GM10266 (cell line): ENCODE measurements at regions not wholly inside any gene's neighbourhood (a gene's known extent, or its start where the extent isn't known, plus 50 kb on each side); places are given as distances from the start of the nearest gene placed in this dataset.

Source experiments
- DNase-seq: peaks from one replicate; pipeline ENCODE4 v3.0.0; 2012; ENCODE audit errors: extremely low spot score
- TF ChIP-seq, protein P1 (sequence below): IDR thresholded peaks from 2 replicates; pipeline ENCODE4 v1.5.1; 2012; ENCODE audit warnings: mild to moderate bottlenecking, low read depth; ENCODE audit not compliant: control insufficient read depth, insufficient read depth; ENCODE audit errors: missing control alignments

DNA sequence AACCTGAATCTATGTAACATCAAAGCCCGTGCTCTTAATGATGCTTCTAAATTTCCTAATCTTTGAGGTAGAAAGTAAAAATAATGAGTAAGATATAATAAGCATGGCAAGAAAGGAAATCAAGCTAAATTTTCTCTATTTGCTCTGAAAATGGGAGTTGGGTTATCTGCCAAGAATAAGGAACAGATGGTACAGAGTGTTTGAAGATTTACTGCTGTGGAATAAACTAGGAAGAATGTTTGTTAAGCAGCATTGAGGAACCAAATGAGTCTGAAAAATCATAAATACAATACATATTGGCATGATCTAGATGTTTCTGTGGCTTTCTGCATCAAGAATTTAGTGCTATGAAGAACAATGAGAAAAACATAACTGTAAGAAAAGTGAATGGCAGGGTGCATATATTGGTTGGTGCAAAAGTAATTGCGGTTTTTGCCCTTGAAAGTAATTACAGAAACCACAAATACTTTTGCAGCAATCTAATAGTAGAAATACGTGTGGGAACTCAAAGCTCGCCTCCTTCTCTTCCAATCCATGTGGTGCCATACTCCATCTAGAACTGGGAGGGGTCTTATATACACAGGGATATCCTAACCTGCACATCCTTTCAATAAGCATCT, 87.6 kb downstream of the SUCNR1 start:
- TF ChIP-seq, protein P1, sequence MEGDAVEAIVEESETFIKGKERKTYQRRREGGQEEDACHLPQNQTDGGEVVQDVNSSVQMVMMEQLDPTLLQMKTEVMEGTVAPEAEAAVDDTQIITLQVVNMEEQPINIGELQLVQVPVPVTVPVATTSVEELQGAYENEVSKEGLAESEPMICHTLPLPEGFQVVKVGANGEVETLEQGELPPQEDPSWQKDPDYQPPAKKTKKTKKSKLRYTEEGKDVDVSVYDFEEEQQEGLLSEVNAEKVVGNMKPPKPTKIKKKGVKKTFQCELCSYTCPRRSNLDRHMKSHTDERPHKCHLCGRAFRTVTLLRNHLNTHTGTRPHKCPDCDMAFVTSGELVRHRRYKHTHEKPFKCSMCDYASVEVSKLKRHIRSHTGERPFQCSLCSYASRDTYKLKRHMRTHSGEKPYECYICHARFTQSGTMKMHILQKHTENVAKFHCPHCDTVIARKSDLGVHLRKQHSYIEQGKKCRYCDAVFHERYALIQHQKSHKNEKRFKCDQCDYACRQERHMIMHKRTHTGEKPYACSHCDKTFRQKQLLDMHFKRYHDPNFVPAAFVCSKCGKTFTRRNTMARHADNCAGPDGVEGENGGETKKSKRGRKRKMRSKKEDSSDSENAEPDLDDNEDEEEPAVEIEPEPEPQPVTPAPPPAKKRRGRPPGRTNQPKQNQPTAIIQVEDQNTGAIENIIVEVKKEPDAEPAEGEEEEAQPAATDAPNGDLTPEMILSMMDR = no peak
- no peak for DNase-seq

DNA sequence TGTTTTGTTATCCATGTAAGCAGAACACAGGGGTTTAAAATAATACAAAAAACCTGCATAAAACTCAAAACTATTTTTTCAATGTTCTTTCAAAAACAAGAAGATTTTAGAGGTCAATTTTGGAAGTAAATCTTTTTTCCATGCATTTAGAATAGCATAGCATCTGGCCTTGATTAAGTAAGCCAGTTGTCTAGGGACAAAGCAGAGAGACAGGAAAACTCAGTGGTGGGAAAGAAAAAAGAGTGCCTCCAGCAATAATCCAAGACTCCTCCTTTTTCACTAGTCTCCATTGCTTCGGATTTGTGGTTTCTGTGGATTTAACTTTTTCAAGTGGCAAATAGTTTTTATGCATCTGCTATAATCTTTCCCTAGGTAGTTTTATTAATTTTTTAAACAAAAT, 88.9 kb downstream of the SUCNR1 start:
- TF ChIP-seq, protein P1 = no peak
- no peak for DNase-seq

DNA sequence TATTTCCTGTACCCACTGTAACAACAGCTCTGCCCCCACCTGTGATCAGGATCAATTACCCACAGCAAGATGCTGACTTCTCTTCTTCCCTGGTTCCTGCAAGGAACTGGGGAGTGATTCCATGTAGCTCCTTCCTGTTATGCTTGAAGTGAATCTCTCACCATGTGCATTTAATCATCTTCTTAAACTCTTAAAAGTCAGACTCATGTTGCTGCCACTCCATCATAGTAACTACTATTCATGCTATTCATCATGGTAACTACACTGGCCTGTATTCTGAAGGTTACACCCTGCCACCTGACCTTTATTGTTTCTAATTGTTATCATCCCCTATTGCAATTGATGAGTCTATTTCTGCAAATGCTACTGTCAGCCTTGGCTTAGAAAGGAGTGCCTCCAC, 89.5 kb downstream of the SUCNR1 start:
- TF ChIP-seq, protein P1 = no peak
- DNase-seq = no peak

DNA sequence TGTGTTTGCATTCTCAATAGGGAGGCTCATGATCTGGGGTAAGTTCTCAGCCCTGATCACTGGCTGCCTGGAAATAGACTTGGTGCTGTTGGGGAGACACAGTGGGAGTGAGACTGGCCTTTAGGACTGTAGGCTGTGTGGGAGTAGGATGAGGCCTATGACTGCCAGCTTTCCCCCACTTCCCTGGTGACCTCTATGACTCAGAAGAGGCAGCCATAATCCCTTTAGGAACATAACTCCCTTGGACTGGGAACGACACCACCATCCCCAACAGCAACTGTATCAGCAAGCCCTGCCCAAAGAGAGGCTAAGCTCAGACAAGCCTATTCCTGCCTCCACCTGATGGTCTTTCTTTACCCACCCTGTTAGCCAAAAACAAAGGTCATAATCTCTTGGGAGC, 91.3 kb downstream of the SUCNR1 start:
- TF ChIP-seq, protein P1 = no peak
- DNase-seq = no peak

DNA sequence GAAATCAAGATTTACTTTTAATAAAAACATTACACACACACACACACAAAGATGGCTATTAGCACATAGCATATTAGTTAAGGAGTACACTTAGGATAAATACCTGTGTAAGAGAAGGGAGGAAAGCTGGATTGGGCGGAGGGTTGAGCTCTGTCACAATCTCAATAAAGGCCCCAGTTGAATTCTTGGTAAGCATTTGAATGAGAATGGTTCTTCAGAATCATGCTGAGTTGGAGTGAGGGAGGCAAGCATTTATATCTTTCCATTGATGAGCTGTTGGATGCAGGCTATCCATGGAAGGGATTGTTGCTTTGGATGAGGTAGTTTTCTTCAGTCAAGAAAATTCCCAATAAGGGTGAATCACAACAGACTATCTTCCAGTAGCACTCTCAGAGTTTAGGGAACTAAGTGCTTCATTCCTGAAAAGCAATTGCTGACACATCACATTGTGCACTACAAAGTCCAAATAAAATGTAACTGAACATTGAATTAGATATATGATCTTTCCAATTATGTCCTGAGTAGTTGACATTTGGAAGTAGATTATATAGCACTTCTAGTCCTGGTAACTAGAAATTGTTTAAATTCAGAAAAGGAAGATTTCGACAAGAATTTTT, 95.7 kb downstream of the SUCNR1 start:
- DNase-seq = no peak
- TF ChIP-seq, protein P1 = no peak

DNA sequence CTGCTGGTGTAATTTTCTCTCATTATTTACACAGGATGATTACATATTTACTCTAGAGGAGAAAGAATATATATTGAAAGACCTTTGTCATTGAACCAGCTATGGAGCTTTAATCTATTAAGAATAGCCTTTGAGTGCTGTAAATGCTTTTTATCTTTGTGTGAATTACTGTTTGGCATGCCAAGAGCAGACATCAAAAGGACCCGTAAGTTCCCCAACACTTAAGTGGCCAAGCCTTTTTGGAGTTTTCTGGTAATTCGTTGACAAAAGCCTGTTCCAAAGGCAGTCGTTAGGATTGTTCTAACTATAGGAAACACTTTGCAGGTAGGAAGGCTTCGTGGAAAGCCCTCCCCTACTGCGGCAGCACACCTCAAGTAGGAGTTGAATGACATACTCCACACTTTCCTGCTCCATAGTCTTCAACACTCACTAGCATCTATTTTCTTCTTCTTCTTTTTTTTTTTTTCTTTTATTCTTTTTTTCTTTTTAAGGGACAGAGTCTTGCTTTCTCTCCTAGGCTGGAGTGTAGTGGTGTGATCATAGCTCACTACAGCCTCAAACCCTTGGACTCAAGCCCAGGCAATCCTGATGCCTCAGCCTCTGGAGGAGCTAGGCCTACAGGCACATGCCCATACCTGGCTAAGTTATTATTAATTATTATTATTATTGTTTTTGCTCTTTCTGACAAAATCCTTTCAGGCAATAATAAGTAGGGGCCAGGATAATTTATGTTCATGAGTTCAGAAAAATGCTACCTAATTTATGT, 98.6 kb downstream of the SUCNR1 start:
- TF ChIP-seq, protein P1 = no peak
- no peak for DNase-seq

DNA sequence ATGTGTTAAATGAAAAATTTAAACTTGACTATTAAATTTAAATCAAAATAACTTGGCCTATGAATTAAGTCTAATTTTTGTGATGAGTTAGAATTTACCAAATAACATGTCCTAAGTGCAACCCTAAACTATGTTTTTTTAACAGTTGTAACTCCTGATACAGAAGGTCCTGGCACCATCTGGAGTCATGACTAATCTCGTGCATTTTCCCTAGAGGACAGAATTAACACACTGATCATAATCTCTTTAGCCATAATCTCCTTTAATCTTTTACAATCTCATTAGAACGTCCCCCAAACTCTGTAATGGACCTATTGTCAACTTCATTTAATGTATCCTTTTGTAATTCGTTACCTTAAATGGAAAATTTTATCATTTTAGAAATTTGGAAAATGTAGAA, 100.6 kb downstream of the SUCNR1 start:
- no peak for DNase-seq
- TF ChIP-seq, protein P1 = no peak
